HUES6 (cell line): ENCODE measurements at regions not wholly inside any gene's neighbourhood (a gene's known extent, or its start where the extent isn't known, plus 50 kb on each side); places are given as distances from the start of the nearest gene placed in this dataset.

ENCODE experiments used
- H3K27ac ChIP-seq: 2 replicates; pipeline ENCODE4 v1.7.0; 2013; ENCODE audit warnings: low read depth, mild to moderate bottlenecking, low read length, inconsistent platforms
- H3K27me3 ChIP-seq: 2 replicates; pipeline ENCODE4 v1.6.1; 2013; ENCODE audit warnings: low read length; ENCODE audit not compliant: control insufficient read depth, insufficient read depth
- H3K36me3 ChIP-seq: 2 replicates; pipeline ENCODE4 v1.6.1; 2013; ENCODE audit warnings: low read length; ENCODE audit not compliant: control insufficient read depth, insufficient read depth
- H3K4me1 ChIP-seq: 2 replicates; pipeline ENCODE4 v1.6.1; 2013; ENCODE audit warnings: low read length; ENCODE audit not compliant: control insufficient read depth, insufficient read depth
- H3K4me3 ChIP-seq: 2 replicates; pipeline ENCODE4 v1.5.1; 2013; ENCODE audit warnings: low read depth, low read length
- H3K9ac ChIP-seq: one replicate; pipeline ENCODE4 v1.6.1; 2013; ENCODE audit warnings: mild to moderate bottlenecking, low read length
- H3K9me3 ChIP-seq: 2 replicates; pipeline ENCODE4 v1.6.1; 2013; ENCODE audit warnings: low read depth, low read length; ENCODE audit not compliant: control insufficient read depth, insufficient read depth

DNA sequence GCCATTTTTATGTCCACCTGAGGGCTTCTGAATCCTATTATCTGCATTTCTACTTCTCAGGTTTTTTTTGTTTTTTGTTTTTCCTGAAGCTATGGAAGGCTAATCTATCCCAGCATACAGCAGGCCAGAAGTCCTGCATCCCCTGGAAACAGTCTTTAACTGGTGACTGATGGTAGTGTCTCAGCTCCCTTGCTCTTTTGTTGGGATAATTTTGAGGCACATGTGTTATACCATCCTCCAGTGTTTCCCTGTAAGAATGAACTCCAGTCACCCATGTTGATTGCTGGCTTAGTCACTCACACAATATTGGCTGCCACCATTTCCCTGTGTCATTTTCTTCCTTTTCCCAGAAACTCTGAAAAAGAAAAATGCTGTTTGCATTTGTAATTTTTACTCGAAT, 1094.0 kb upstream of the LRRN3 start:
- no peak overlapping the region for H3K27ac ChIP-seq
- no peak overlapping the region for H3K9ac ChIP-seq
- no peaks in the 10 kb centered on the region for H3K36me3 ChIP-seq
- no peaks in the 10 kb centered on the region for H3K27me3 ChIP-seq
- no peak overlapping the region for H3K4me3 ChIP-seq
- H3K9me3 ChIP-seq, result no peaks in the 10 kb centered on the region
- no peaks in the 10 kb centered on the region for H3K4me1 ChIP-seq

DNA sequence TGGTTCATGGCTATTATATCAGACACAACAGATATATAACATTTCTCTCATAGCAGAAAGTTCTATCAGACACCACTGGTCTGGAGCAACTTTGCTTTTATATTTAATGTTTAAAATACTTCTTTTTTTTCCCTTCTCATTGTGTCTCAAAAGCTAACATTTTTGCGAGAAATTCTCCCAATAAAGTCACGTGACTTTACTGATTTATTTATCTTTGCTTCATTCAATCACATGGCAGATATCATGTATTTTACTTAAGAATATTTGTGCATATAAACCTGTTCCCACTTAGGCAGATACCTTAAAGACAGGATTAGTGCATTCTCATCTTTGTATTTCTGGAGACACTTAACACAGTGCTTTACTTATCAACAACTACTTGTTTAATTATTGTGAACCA, 1093.1 kb upstream of the LRRN3 start:
- Histone ChIP-seq H3K27me3 (no peaks in the 10 kb centered on the region), H3K36me3 (no peaks in the 10 kb centered on the region), H3K4me1 (no peaks in the 10 kb centered on the region), H3K27ac (no peak overlapping the region), H3K4me3 (no peak overlapping the region), H3K9ac (no peak overlapping the region), H3K9me3 (no peaks in the 10 kb centered on the region)

DNA sequence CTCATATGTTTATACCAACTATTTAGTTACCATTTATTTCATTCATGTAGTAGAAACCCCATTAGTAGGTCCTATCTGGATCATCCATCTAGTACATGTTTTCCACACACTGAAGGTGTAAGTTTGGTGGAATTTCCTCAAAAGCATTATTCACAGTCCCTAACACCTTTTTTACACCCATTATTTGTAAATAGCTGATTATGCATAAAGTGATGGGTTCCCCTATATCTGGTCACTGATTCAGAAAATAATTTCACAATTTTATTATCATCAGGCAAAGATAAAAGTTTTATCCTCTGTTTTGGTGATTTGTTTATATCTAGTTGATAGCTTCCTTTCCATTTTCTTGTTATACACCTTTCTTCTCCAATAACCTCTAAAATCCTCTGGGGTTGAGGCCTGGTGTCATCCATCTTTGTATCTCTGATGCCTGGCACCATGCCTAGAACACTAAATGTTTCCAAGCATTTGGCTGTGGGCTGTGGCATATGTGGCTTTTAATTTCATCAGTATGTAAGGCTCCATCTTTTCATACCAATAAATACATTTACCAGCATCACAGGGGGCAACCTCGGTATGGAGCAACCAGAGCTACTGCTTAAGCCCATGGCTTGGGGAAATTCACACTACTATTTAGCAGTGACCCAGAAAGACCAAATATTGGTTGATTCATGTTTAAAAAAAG, 1089.5 kb upstream of the LRRN3 start:
- Histone ChIP-seq H3K9ac (no peak overlapping the region), H3K9me3 (no peaks in the 10 kb centered on the region), H3K27ac (no peak overlapping the region), H3K36me3 (no peaks in the 10 kb centered on the region), H3K27me3 (no peaks in the 10 kb centered on the region), H3K4me1 (no peaks in the 10 kb centered on the region), H3K4me3 (no peak overlapping the region)

DNA sequence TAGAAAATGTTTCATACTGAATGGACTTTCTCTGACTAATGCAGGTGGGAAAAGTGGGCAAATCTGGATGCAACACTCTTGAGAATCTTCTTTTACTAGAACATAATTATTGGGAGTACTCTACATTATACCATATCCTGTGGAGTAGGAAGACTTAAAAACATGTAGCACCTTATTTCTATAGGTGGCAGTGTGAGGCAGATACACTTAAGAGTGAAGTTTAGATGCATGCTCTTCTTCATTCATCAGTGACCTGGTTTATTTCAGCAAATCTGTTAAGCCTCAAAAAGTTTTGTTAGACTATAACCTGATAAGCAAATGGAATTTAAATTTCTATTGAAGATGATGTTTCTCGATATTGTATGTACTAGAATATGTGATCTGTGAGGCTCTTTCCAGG, 1087.1 kb upstream of the LRRN3 start:
- Histone ChIP-seq H3K27ac (no peak overlapping the region), H3K36me3 (no peaks in the 10 kb centered on the region), H3K4me1 (no peaks in the 10 kb centered on the region), H3K27me3 (no peaks in the 10 kb centered on the region), H3K9me3 (no peaks in the 10 kb centered on the region), H3K4me3 (no peak overlapping the region), H3K9ac (no peak overlapping the region)

DNA sequence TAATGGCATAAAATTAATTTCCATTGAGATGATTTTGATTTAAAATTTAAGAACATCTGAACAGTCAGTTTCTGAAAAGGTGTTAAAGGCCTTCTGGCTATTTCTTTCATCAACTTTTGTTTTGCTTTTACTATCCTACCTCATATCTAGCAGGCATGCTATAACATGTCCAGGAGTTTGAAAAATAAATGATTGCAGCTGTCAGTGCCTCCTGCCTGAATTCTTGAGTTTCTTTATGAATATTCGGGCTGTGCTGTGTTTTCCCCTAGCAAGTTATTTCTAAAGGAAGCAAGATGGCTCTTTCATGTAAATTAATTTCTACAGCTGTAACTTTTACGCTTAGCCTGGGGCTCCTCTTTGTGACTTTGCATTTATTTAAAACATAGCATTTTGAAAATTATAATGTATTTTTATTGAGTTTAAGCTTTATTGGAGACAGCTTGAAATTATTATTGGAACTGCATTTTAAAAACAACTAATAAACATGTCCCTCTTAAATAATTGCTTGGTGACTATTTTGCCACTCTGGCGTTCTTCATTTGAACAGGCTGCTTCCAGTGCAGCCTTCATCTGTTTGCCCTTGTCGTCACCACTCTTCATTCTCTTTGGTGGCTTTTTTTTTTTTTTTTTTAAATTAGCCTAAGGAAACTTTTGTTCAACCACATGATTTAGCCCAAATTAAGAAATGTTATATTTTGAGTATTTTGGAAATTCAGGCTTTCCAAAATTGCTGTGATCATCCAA, 1083.4 kb upstream of the LRRN3 start:
- Histone ChIP-seq H3K27me3 (no peaks in the 10 kb centered on the region), H3K9ac (no peak overlapping the region), H3K4me3 (no peak overlapping the region), H3K9me3 (no peaks in the 10 kb centered on the region), H3K27ac (no peak overlapping the region), H3K4me1 (no peaks in the 10 kb centered on the region), H3K36me3 (no peaks in the 10 kb centered on the region)

DNA sequence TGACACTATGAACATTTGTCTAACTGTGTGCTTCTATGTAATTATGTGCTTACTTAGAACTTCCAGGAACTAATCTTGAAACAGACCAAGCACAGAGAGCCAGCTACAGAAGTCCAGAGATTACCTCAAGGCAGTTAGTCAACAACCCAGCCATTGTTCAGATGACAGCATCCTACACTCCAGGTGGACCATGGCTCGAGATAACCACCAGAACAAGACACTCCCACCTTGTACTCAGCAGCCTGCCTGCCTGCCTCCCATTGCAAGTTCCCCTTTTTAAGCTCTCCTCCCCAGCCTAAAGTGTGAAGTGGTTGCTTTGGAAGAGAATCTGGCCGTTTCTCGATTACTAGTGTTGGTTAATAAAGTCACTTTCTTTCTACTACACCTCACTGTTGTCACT, 1080.6 kb upstream of the LRRN3 start:
- no peaks in the 10 kb centered on the region for H3K36me3 ChIP-seq
- no peaks in the 10 kb centered on the region for H3K27me3 ChIP-seq
- H3K9me3 ChIP-seq, result no peaks in the 10 kb centered on the region
- H3K9ac ChIP-seq, result no peak overlapping the region
- no peaks in the 10 kb centered on the region for H3K4me1 ChIP-seq
- H3K27ac ChIP-seq, result no peak overlapping the region
- no peak overlapping the region for H3K4me3 ChIP-seq

DNA sequence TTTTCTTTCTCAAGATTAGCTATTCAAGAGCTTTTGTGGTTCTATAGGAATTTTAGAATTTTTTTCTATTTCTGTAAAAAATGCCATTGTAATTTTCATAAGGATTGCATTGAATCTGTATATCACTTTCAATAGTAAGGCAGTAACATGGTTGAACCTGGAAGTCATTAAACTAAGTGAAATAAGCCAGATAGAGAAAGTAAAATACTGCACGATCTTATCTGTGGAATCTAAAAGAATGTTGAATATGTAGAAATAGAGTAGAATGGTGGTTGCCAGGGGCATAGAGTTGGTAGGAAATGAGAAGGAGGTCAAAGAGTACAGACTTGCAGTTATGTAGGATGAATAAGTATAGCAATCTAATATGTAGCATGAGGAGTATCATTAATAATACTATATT, 1073.5 kb upstream of the LRRN3 start:
- Histone ChIP-seq H3K27me3 (no peaks in the 10 kb centered on the region), H3K27ac (no peak overlapping the region), H3K9me3 (no peaks in the 10 kb centered on the region), H3K36me3 (no peaks in the 10 kb centered on the region), H3K4me1 (no peaks in the 10 kb centered on the region), H3K9ac (no peak overlapping the region), H3K4me3 (no peak overlapping the region)

DNA sequence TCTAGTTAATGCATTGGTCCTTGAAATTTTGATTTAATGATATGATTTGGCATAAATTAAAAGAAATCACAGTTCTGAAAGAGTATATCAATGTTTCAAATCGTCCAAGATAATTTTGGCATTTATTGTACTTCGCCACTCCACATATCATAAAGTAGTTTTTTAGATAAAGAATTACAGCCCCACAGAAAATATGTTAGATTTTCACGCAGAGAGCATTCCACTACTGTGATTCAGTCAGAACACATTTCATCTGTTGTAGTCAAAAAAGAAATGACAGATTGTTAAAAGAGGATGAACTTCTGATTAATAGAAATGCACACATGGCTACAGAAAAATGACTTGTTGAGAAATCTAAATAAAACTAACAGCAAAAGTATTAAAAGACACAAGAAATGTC, 1063.5 kb upstream of the LRRN3 start:
- no peaks in the 10 kb centered on the region for H3K4me1 ChIP-seq
- no peaks in the 10 kb centered on the region for H3K36me3 ChIP-seq

DNA sequence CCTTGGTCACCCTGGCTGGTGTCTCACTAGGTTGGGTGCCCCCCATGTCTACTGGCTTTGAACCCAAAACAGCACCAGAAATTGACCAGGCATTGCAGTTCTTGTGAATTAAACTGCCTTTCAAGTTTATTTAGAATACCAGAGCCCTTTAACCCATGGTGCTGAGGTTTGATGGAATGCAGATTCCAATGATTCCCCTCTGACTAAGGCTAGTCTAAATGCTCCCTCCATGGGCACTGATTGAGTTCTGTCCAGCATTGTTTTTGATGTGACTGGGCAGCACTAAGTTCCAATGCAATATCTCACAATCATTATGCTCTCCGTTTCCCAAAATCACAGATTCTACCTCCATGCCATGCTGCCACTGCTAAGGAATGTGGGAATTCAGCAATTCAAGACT, 1047.4 kb upstream of the LRRN3 start:
- Histone ChIP-seq H3K27ac (no peak overlapping the region), H3K27me3 (no peaks in the 10 kb centered on the region), H3K4me1 (no peaks in the 10 kb centered on the region), H3K9me3 (no peaks in the 10 kb centered on the region), H3K4me3 (no peak overlapping the region), H3K36me3 (no peaks in the 10 kb centered on the region), H3K9ac (no peak overlapping the region)

More for the DNA sequence above, 1063.5 kb upstream of the LRRN3 start:
- Histone ChIP-seq H3K27ac (no peak overlapping the region), H3K9ac (no peak overlapping the region), H3K9me3 (no peaks in the 10 kb centered on the region), H3K27me3 (no peaks in the 10 kb centered on the region), H3K4me3 (no peak overlapping the region)

DNA sequence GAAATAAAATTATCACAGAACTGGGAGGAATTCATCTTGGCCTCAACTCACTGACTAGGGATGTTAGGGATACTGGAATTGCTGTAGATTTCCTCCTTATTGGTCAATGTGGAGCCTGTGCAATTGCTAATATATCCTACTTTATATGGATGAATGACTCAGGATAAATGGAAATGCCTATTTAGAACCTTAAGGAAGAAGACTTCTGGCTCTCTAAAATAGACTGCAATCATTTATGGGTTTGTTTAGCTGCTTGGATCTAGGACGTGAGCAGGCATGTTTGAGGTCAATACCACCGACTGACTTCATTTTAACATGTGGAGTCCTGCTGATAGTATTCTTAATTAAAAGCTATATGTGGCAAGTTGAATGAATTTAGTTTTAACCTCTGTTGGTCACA, 1040.1 kb upstream of the LRRN3 start:
- Histone ChIP-seq H3K36me3 (no peaks in the 10 kb centered on the region), H3K27ac (no peak overlapping the region), H3K27me3 (no peaks in the 10 kb centered on the region), H3K4me3 (no peak overlapping the region), H3K4me1 (no peaks in the 10 kb centered on the region), H3K9ac (no peak overlapping the region), H3K9me3 (no peaks in the 10 kb centered on the region)

DNA sequence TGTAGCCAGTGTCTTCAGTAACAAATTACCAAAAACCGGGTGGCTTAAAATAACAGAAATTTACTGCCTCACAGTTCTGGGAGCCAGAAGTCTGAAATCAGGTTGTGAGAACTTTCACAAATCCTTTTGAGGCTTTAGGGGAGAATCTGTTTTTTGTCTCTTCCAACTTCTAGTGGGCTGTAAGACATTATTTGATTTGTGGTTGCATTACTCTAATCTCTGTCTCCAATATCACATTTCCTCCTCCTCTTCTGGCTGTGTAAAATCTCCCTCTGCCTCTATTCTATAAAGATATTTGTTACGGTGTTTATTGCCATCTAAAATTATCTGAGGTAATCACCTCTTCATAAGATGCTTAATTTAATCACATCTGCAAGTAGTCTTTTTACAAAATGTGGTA, 1039.6 kb upstream of the LRRN3 start:
- no peaks in the 10 kb centered on the region for H3K27me3 ChIP-seq
- 0 out of 2 replicates have a peak overlapping the region, but pooled peaks have one; percentile 26 for H3K27ac ChIP-seq
- H3K4me1 ChIP-seq, result no peaks in the 10 kb centered on the region
- no peaks in the 10 kb centered on the region for H3K36me3 ChIP-seq
- H3K4me3 ChIP-seq, result no peak overlapping the region
- no peaks in the 10 kb centered on the region for H3K9me3 ChIP-seq
- no peak overlapping the region for H3K9ac ChIP-seq
